ENCODE measurements at regions not wholly inside any gene's neighbourhood (a gene's known extent, or its start where the extent isn't known, plus 50 kb on each side); places are given as distances from the start of the nearest gene placed in this dataset.

DNA sequence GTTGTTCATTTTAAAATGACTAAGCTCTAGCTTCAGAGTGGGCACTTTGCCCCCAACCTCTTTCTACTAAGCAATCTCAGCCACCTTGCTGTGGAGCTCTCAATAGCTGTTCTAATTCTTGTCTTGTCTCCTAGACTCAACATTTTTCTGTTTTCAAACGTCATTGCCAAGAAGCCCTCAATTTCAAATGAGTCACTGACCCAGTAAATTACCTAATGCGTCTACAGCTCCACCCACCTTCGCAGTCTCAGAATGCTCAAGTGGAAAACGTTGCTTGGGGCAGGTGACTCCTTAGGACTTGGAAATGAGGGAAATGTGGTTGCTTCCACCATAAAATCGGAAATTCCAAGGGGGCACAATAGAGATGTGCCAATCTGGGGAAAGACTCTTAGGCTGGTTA is 59.0 kb downstream of the ING2 start:
- H3K9me3 Mint-ChIP-seq: no peaks in the 10 kb centered on the region
- H3K4me1 ChIP-seq (ENCODE audit: control insufficient read depth in 1 of 2, extremely low read depth in 1 of 2, insufficient read depth in 2 of 2, low read length in 2 of 2): peaks cover 0 to 6% of the 10 kb centered on the region in 2 experiments
- ATAC-seq (replicated peaks in 1 of 4): no peak
- H3K27me3 Mint-ChIP-seq: peaks cover 13 to 17% of the 10 kb centered on the region in 2 donors
- 65% methylated on average over 2 of the region's 5 CpGs for WGBS (ENCODE audit: insufficient coverage)
- no peak for DNase-seq
- no peaks in the 10 kb centered on the region for H3K36me3 ChIP-seq (ENCODE audit: control insufficient read depth in 2 of 2, extremely low read depth in 1 of 2, insufficient read depth in 1 of 2, low read length in 1 of 2)
- H3K27ac Mint-ChIP-seq: no peak overlapping the region
- H3K4me3 Mint-ChIP-seq: no peak overlapping the region
- no peak overlapping the region for H3K27ac ChIP-seq (ENCODE audit: low read length)
- ChIA-PET CTCF (no interaction called here), POLR2A (no interaction called here)
- peaks cover 0 to 8% (median 7%) of the 10 kb centered on the region in 3 donors for H3K4me1 Mint-ChIP-seq
- no peaks in the 10 kb centered on the region for H3K9me3 ChIP-seq
- H3K36me3 Mint-ChIP-seq: no peaks in the 10 kb centered on the region
- H3K27me3 ChIP-seq (replicated peaks in 1 of 2; ENCODE audit: control insufficient read depth in 2 of 2, extremely low read depth in 1 of 2, insufficient read depth in 2 of 2, low read length in 1 of 2): peaks cover 0 to 16% of the 10 kb centered on the region in 2 experiments
- H3K4me3 ChIP-seq (ENCODE audit: control insufficient read depth in 1 of 2, extremely low read depth in 1 of 2, low read length in 1 of 2): no peak overlapping the region

DNA sequence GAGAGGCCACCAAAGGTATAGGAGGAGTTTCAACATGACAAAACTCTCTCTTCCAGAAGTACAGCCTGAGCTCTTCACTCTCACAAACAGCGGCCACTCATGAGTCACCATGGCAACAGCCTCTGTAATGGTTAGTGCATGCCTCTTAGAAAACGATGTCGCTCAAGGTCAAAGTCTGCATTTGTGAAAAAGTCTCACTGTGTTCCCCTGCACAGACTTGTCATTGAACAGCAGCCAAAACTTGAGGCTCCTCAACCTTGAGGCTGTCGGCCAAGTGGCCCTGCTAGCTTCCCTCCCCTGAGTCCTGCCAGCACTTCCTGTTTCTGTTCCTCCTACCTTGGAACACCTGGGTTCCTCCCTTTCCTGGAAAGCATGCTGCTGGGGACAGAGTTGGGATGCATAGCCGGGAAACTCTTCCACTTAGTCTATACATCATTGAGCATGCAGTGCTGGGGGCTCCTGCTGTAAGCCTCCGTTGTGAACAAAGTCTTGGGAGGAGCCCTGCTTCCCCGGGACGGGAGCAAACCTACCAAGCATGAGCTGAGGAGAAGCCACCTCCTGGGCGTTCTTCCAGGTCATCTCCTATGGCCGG is 66.6 kb downstream of the ING2 start:
- ChIA-PET CTCF (no interaction called here), POLR2A (no interaction called here)
- H3K27me3 Mint-ChIP-seq: peaks cover 6 to 12% of the 10 kb centered on the region in 2 donors
- Histone ChIP-seq H3K27me3 (replicated peaks in 1 of 2; ENCODE audit: control insufficient read depth in 2 of 2, extremely low read depth in 1 of 2, insufficient read depth in 2 of 2, low read length in 1 of 2) (peaks cover 0 to 10% of the 10 kb centered on the region in 2 experiments), H3K4me1 (ENCODE audit: control insufficient read depth in 1 of 2, extremely low read depth in 1 of 2, insufficient read depth in 2 of 2, low read length in 2 of 2) (no peaks in the 10 kb centered on the region), H3K27ac (ENCODE audit: low read length) (no peak overlapping the region), H3K9me3 (no peaks in the 10 kb centered on the region), H3K36me3 (ENCODE audit: control insufficient read depth in 2 of 2, extremely low read depth in 1 of 2, insufficient read depth in 1 of 2, low read length in 1 of 2) (no peaks in the 10 kb centered on the region), H3K4me3 (ENCODE audit: control insufficient read depth in 1 of 2, extremely low read depth in 1 of 2, low read length in 1 of 2) (no peak overlapping the region)
- no peak for ATAC-seq (replicated peaks in 1 of 4)
- H3K9me3 Mint-ChIP-seq: no peaks in the 10 kb centered on the region
- no peak overlapping the region for H3K27ac Mint-ChIP-seq
- H3K36me3 Mint-ChIP-seq: no peaks in the 10 kb centered on the region
- H3K4me3 Mint-ChIP-seq: no peak overlapping the region
- H3K4me1 Mint-ChIP-seq: no peaks in the 10 kb centered on the region
- DNase-seq: no peak
- 79% methylated on average over 6 of the region's 10 CpGs for WGBS (ENCODE audit: insufficient coverage)

DNA sequence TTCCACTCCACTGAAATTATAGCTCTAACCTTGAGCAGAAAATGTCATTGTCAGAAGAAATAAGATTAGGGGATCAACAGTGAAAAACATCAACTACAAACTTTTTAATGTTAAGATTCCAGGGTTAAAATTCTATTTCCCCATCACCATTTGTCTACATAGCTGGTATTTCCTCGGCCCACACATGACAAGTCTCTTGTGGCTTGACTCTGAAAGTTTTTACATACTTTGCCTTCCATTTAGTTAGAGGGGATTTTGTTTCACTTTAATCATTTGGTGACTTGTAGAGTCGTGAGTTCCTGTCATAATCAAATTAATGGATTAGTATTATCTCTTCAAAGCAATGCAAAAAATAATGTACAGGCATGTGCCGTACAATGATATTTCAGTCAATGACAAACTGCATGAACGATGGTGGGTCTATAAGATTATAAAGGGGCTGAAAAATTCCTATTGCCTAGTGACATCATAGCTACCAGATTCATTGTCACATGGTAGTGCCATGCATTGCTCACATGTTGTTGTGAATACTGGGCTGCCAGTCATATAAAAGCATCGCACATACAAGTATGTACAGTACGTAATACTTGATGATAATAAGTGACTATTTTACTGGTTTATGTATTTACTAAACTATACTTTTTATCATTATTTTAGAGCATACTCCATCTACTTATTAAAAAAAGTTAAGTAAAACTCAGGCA is 72.0 kb downstream of the ING2 start:
- Histone ChIP-seq H3K27me3 (replicated peaks in 1 of 2; ENCODE audit: control insufficient read depth in 2 of 2, extremely low read depth in 1 of 2, insufficient read depth in 2 of 2, low read length in 1 of 2) (peaks cover 0 to under 1% of the 10 kb centered on the region in 2 experiments), H3K9me3 (peaks cover 2% of the 10 kb centered on the region), H3K27ac (ENCODE audit: low read length) (no peak overlapping the region), H3K36me3 (ENCODE audit: control insufficient read depth in 2 of 2, extremely low read depth in 1 of 2, insufficient read depth in 1 of 2, low read length in 1 of 2) (no peaks in the 10 kb centered on the region), H3K4me3 (ENCODE audit: control insufficient read depth in 1 of 2, extremely low read depth in 1 of 2, low read length in 1 of 2) (no peak overlapping the region), H3K4me1 (ENCODE audit: control insufficient read depth in 1 of 2, extremely low read depth in 1 of 2, insufficient read depth in 2 of 2, low read length in 2 of 2) (no peaks in the 10 kb centered on the region)
- POLR2A ChIA-PET: no interaction called here
- CTCF ChIA-PET: no interaction called here
- H3K27me3 Mint-ChIP-seq: no peaks in the 10 kb centered on the region
- no peak overlapping the region for H3K4me3 Mint-ChIP-seq
- H3K9me3 Mint-ChIP-seq: peaks cover 0 to 13% (median 8%) of the 10 kb centered on the region in 3 donors
- H3K4me1 Mint-ChIP-seq: no peaks in the 10 kb centered on the region
- ATAC-seq (replicated peaks in 1 of 4) (no peak), DNase-seq (no peak)
- no peaks in the 10 kb centered on the region for H3K36me3 Mint-ChIP-seq
- no CpG with 5 or more reads among the region's 6 CpGs for WGBS (ENCODE audit: insufficient coverage)
- no peak overlapping the region for H3K27ac Mint-ChIP-seq

DNA sequence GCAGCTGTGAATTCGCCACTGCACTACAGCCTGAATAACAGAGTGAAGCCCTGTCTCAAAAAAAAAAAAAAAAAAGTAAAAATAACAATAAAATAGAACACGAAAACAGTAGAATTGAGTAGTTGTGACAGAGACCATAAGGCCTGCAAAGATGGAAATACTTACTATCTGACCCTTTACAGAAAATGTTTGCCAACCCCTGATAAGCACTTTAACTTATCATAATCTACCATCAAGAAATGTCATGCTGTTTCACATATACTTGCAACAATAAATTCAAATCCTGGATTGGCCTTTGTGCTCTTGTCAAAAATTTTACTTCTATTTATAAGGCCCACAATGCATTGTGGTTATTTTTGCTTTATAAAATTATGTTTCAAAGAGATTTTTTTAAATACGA is 75.5 kb downstream of the ING2 start:
- Mint-ChIP-seq H3K27ac (no peak overlapping the region), H3K27me3 (no peaks in the 10 kb centered on the region), H3K9me3 (peaks cover 4 to 22% (median 16%) of the 10 kb centered on the region in 3 donors), H3K4me3 (no peak overlapping the region), H3K36me3 (no peaks in the 10 kb centered on the region), H3K4me1 (no peaks in the 10 kb centered on the region)
- POLR2A ChIA-PET: interaction anchor here in 1 of 2 donors (0.6 kb wide), 1 partner anchor 11 kb away, joined by 4 read pairs; no protein-coding TSS in a partner anchor
- no peaks in the 10 kb centered on the region for H3K4me1 ChIP-seq (ENCODE audit: control insufficient read depth in 1 of 2, extremely low read depth in 1 of 2, insufficient read depth in 2 of 2, low read length in 2 of 2)
- ATAC-seq (replicated peaks in 1 of 4) (no peak), DNase-seq (no peak)
- no CpG with 5 or more reads among the region's 3 CpGs for WGBS (ENCODE audit: insufficient coverage)
- H3K4me3 ChIP-seq (ENCODE audit: control insufficient read depth in 1 of 2, extremely low read depth in 1 of 2, low read length in 1 of 2): no peak overlapping the region
- no peak overlapping the region for H3K27ac ChIP-seq (ENCODE audit: low read length)
- peaks cover 2% of the 10 kb centered on the region for H3K9me3 ChIP-seq
- H3K36me3 ChIP-seq (ENCODE audit: control insufficient read depth in 2 of 2, extremely low read depth in 1 of 2, insufficient read depth in 1 of 2, low read length in 1 of 2): no peaks in the 10 kb centered on the region
- H3K27me3 ChIP-seq (replicated peaks in 1 of 2; ENCODE audit: control insufficient read depth in 2 of 2, extremely low read depth in 1 of 2, insufficient read depth in 2 of 2, low read length in 1 of 2): peaks cover 0 to 2% of the 10 kb centered on the region in 2 experiments
- CTCF ChIA-PET: no interaction called here

DNA sequence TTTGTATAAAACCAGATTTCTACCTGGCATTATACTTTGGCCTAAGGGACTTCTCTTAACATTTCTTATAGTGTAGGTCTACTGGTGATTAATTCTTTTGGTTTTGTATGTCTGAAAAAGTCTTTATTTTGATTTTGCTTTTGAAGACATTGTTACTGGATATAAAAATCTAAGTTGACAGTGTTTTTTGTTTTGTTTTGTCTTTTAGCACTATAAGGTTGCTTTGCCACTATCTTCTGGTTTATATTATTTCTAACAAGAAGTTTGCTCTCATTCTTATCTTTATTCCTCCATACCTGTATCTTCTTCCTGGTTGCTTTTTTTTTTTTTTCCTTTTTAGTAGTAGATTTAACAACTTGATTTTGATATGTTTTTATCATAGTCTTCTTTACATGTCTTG is 76.0 kb downstream of the ING2 start:
- no peaks in the 10 kb centered on the region for H3K36me3 Mint-ChIP-seq
- no peaks in the 10 kb centered on the region for H3K27me3 Mint-ChIP-seq
- H3K4me1 Mint-ChIP-seq: no peaks in the 10 kb centered on the region
- POLR2A ChIA-PET: no interaction called here
- Histone ChIP-seq H3K4me3 (ENCODE audit: control insufficient read depth in 1 of 2, extremely low read depth in 1 of 2, low read length in 1 of 2) (no peak overlapping the region), H3K4me1 (ENCODE audit: control insufficient read depth in 1 of 2, extremely low read depth in 1 of 2, insufficient read depth in 2 of 2, low read length in 2 of 2) (no peaks in the 10 kb centered on the region), H3K27me3 (replicated peaks in 1 of 2; ENCODE audit: control insufficient read depth in 2 of 2, extremely low read depth in 1 of 2, insufficient read depth in 2 of 2, low read length in 1 of 2) (peaks cover 0 to 2% of the 10 kb centered on the region in 2 experiments), H3K36me3 (ENCODE audit: control insufficient read depth in 2 of 2, extremely low read depth in 1 of 2, insufficient read depth in 1 of 2, low read length in 1 of 2) (no peaks in the 10 kb centered on the region), H3K27ac (ENCODE audit: low read length) (no peak overlapping the region), H3K9me3 (peaks cover 2% of the 10 kb centered on the region)
- DNase-seq (no peak), ATAC-seq (replicated peaks in 1 of 4) (no peak)
- H3K27ac Mint-ChIP-seq: no peak overlapping the region
- peaks cover 4 to 22% (median 16%) of the 10 kb centered on the region in 3 donors for H3K9me3 Mint-ChIP-seq
- no peak overlapping the region for H3K4me3 Mint-ChIP-seq
- CTCF ChIA-PET: no interaction called here

DNA sequence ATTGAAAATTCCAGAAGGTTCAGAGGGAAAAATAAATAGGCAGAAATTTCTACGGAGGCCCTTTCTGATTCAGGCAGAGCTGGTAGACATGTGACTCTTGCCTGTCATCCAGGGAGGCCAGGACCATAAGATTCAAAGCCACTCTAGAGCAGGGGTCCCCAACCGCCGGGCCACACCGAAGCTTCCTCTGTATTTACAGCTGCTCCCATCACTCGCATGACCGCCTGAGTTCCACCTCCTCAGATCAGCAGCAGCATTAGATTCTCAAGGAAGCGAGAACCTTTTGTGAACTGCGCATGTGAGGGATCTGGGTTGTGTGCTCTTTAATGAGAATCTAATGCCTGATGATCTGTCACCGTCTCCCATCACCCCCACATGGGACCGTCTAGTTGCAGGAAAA is 72.2 kb downstream of the RWDD4 start:
- CTCF ChIA-PET: no interaction called here
- no peaks in the 10 kb centered on the region for H3K4me1 Mint-ChIP-seq
- Histone ChIP-seq H3K4me1 (ENCODE audit: control insufficient read depth in 1 of 2, extremely low read depth in 1 of 2, insufficient read depth in 2 of 2, low read length in 2 of 2) (no peaks in the 10 kb centered on the region), H3K27ac (ENCODE audit: low read length) (no peak overlapping the region), H3K36me3 (ENCODE audit: control insufficient read depth in 2 of 2, extremely low read depth in 1 of 2, insufficient read depth in 1 of 2, low read length in 1 of 2) (no peaks in the 10 kb centered on the region), H3K27me3 (replicated peaks in 1 of 2; ENCODE audit: control insufficient read depth in 2 of 2, extremely low read depth in 1 of 2, insufficient read depth in 2 of 2, low read length in 1 of 2) (peaks cover 0 to 8% of the 10 kb centered on the region in 2 experiments), H3K9me3 (no peaks in the 10 kb centered on the region), H3K4me3 (ENCODE audit: control insufficient read depth in 1 of 2, extremely low read depth in 1 of 2, low read length in 1 of 2) (no peak overlapping the region)
- H3K9me3 Mint-ChIP-seq: peaks cover 4 to 9% (median 8%) of the 10 kb centered on the region in 3 donors
- POLR2A ChIA-PET: no interaction called here
- no peaks in the 10 kb centered on the region for H3K36me3 Mint-ChIP-seq
- H3K27ac Mint-ChIP-seq: no peak overlapping the region
- DNase-seq: no peak
- H3K4me3 Mint-ChIP-seq: no peak overlapping the region
- WGBS (ENCODE audit: insufficient coverage): no CpG with 5 or more reads among the region's 10 CpGs
- H3K27me3 Mint-ChIP-seq: peaks cover 6 to 8% of the 10 kb centered on the region in 2 donors
- ATAC-seq (replicated peaks in 1 of 4): no peak

All from T-cell (primary cell).